ENCODE measurements at regions not wholly inside any gene's neighbourhood (a gene's known extent, or its start where the extent isn't known, plus 50 kb on each side); places are given as distances from the start of the nearest gene placed in this dataset.

DNA sequence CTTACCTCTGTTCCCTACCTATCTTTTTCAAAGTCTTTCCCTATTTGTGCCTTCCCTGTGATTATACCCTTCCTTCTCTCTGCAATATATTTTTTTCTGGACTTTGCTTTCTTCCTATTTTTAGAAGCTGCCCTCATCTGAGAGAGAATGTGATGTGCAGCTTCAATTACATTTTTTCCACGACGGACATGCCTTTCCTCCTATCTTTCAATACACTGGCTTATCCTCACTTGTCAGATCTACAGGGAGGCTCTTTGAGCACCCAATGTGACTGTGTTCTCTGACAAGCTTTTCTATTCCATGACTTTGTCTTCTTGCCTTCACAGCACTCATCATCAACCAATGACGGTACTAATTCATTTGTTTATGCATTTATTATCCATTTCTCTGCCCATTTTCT, 227.9 kb upstream of the CLINT1 start:
- Histone ChIP-seq H3K27me3 (replicated peaks; ENCODE audit: insufficient read depth) (no peaks in the 10 kb centered on the region), H3K27ac (no peak overlapping the region), H3K9me3 (no peaks in the 10 kb centered on the region), H3K4me1 (ENCODE audit: control insufficient read depth in 1 of 2, low read depth in 2 of 2) (peaks cover 0 to 6% of the 10 kb centered on the region in 2 donors), H3K4me3 (no peak overlapping the region), H3K36me3 (no peaks in the 10 kb centered on the region)
- TF ChIP-seq, protein P1, sequence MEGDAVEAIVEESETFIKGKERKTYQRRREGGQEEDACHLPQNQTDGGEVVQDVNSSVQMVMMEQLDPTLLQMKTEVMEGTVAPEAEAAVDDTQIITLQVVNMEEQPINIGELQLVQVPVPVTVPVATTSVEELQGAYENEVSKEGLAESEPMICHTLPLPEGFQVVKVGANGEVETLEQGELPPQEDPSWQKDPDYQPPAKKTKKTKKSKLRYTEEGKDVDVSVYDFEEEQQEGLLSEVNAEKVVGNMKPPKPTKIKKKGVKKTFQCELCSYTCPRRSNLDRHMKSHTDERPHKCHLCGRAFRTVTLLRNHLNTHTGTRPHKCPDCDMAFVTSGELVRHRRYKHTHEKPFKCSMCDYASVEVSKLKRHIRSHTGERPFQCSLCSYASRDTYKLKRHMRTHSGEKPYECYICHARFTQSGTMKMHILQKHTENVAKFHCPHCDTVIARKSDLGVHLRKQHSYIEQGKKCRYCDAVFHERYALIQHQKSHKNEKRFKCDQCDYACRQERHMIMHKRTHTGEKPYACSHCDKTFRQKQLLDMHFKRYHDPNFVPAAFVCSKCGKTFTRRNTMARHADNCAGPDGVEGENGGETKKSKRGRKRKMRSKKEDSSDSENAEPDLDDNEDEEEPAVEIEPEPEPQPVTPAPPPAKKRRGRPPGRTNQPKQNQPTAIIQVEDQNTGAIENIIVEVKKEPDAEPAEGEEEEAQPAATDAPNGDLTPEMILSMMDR (IDR thresholded peaks at IDR 0.05), result no peak
- DNase-seq (ENCODE audit: low spot score) (no peak), ATAC-seq (ENCODE audit: insufficient number of reproducible peaks, low FRiP score, low read depth) (no peak)

DNA sequence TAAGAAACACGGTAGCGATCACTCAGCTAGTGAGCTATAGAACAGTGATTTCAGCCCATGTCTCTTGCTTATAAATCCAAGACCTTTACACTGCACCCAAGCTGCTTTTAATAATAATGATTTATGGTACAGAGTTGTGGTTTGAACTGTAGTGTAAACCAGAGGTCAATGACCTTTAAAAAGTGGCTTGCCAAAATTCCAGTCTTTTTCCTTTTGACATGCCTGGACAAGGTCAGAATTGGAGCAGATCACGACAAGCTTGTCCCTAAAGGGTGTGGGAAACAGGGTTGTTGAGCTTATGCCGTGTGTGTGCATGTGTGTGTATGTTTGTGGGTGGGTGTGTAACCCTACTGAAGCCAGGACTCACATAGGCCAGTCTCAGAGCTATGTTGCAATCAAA, 225.3 kb upstream of the CLINT1 start:
- Histone ChIP-seq H3K36me3 (no peaks in the 10 kb centered on the region), H3K9me3 (no peaks in the 10 kb centered on the region), H3K4me1 (ENCODE audit: control insufficient read depth in 1 of 2, low read depth in 2 of 2) (no peaks in the 10 kb centered on the region), H3K27ac (no peak overlapping the region), H3K4me3 (no peak overlapping the region), H3K27me3 (replicated peaks; ENCODE audit: insufficient read depth) (no peaks in the 10 kb centered on the region)
- TF ChIP-seq, protein P1 (IDR thresholded peaks at IDR 0.05), result no peak
- DNase-seq (ENCODE audit: low spot score), result no peak
- no peak for ATAC-seq (ENCODE audit: insufficient number of reproducible peaks, low FRiP score, low read depth)

DNA sequence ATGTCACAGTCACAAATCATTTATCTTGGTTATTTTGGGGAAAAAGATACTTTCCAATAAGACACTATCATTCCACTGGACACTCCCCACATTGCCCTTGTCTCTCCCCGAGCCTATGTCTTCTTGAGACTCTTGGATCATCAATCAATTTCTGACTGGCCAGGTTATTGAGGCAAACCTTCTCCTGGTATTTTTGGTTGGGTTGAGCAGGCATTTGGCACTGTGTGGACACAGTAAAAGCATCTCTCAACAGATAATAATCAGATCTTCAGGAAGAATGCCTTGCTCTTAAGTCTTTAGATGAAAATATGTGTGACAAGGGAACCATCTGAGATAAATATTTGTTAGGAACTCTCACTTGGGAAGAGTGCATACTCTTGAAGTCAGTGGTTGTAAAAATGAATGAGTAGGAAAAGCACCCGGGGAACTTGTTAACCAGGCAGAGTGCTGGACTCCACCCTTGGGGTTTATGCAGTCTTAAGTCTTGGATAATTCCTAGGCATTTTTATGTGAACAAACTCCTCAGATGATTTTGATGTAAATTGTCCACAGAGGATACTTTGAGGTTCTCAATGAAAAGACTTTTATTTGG, 223.8 kb upstream of the CLINT1 start:
- H3K36me3 ChIP-seq, result no peaks in the 10 kb centered on the region
- DNase-seq (ENCODE audit: low spot score), result no peak
- no peak overlapping the region for H3K27ac ChIP-seq
- H3K27me3 ChIP-seq (replicated peaks; ENCODE audit: insufficient read depth), result no peaks in the 10 kb centered on the region
- no peaks in the 10 kb centered on the region for H3K4me1 ChIP-seq (ENCODE audit: control insufficient read depth in 1 of 2, low read depth in 2 of 2)
- H3K9me3 ChIP-seq, result no peaks in the 10 kb centered on the region
- TF ChIP-seq, protein P1 (IDR thresholded peaks at IDR 0.05), result no peak
- H3K4me3 ChIP-seq, result no peak overlapping the region
- ATAC-seq (ENCODE audit: insufficient number of reproducible peaks, low FRiP score, low read depth), result no peak

DNA sequence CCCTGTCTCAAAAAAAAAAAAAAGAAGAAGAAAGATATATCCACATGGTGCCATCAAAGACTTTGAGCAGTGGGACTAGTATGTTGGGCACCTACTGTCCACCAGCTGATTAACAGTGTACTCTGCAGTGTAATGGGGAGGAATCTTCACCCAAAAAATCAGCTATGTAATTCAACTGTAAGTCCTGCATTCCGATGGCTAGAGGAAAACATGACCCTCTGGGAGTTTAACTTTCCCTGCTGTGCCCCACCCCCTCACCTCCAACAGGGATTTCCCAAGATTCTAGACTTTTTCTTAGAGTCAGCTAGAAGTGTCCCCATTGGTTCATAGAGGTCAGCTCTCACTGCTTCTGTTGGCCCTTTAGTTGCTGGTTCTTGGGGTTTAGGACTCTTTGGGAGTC, 221.2 kb upstream of the CLINT1 start:
- no peak overlapping the region for H3K27ac ChIP-seq
- ATAC-seq (ENCODE audit: insufficient number of reproducible peaks, low FRiP score, low read depth), result no peak
- H3K36me3 ChIP-seq, result no peaks in the 10 kb centered on the region
- H3K4me3 ChIP-seq, result no peak overlapping the region
- H3K4me1 ChIP-seq (ENCODE audit: control insufficient read depth in 1 of 2, low read depth in 2 of 2), result peaks cover 0 to 5% of the 10 kb centered on the region in 2 donors
- H3K27me3 ChIP-seq (replicated peaks; ENCODE audit: insufficient read depth), result no peaks in the 10 kb centered on the region
- TF ChIP-seq, protein P1 (IDR thresholded peaks at IDR 0.05), result no peak
- DNase-seq (ENCODE audit: low spot score), result no peak
- H3K9me3 ChIP-seq, result no peaks in the 10 kb centered on the region

DNA sequence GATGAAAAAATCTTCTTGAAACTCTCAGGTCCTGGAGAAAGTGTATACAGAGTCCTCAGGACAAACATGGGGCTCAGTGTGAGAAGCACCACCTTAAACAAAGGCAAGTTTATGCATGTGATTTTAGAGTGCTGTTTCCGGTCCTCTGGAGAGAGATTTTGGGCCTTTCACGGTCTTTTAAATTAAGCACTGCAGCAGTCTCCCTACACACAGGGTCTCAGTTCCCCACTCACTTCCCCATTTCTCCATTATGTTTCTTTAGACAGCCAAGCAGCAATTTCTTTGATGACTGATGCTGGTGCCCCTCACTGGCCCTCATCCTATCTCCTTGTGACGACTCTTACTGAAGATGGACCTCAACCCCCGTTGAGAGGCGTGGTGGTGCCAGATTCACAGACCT, 220.2 kb upstream of the CLINT1 start:
- Histone ChIP-seq H3K27ac (no peak overlapping the region), H3K9me3 (no peaks in the 10 kb centered on the region), H3K36me3 (no peaks in the 10 kb centered on the region), H3K4me1 (ENCODE audit: control insufficient read depth in 1 of 2, low read depth in 2 of 2) (peaks cover 0 to 5% of the 10 kb centered on the region in 2 donors), H3K27me3 (replicated peaks; ENCODE audit: insufficient read depth) (no peaks in the 10 kb centered on the region), H3K4me3 (no peak overlapping the region)
- ATAC-seq (ENCODE audit: insufficient number of reproducible peaks, low FRiP score, low read depth) (no peak), DNase-seq (ENCODE audit: low spot score) (no peak)
- TF ChIP-seq, protein P1 (IDR thresholded peaks at IDR 0.05), result no peak
